CD4-positive, alpha-beta T cell treated with Interleukin-4 for 1 hour (primary cell): ENCODE measurements at regions not wholly inside any gene's neighbourhood (a gene's known extent, or its start where the extent isn't known, plus 50 kb on each side); places are given as distances from the start of the nearest gene placed in this dataset.

ENCODE experiments used
- DNase-seq, 2 donors: peaks; one replicate each; pipeline ENCODE4 v3.0.0-alpha.2; 2020 to 2022

DNA sequence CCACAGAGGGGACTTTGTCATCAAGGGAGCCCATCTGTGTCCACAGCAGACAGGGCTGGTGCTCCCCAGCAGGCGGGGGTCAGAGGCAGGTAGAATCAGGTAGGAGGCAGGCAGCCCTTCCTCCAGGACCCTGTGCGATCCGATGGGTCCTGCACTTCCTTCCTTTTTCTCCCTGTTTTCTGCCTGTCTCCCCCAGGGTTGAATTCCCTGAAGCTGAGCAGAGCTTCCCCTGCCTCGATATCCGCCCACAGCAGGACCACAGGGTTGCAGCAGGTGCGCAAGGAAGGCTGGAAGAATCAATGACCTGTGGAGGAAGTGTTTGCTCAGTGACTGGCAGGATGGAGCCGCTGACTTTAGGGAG lies 69.2 kb downstream of the MRPL36 start:
- no peak for DNase-seq

- DNase-seq: no peak
Observed at GRCh38 chr5:1729641-1730486, 69.8 kb downstream of the MRPL36 start.

GRCh38 chr5:1728846-1729245 lies 70.8 kb downstream of the MRPL36 start:
- no peak for DNase-seq

DNA sequence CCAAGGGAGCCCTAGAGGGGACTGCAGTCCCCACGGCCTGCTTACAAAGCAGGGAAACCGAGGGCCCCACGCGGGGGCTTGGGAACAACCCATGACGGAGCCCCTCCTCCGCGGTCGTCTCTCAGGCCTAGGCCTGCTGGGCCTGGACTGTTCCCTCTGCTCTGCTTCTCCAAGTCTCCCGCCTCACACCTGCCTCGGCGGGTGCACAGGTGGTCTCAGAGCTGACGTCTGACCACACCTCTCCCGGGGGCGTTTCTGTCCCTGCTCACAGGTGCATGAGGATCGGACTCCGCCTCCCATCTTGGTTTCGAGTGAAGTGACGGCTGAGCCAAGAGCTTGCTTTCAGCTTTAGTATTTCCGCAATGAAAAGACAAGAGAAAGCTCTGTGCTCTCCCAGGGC lies 72.1 kb downstream of the MRPL36 start:
- DNase-seq: no peak

DNA sequence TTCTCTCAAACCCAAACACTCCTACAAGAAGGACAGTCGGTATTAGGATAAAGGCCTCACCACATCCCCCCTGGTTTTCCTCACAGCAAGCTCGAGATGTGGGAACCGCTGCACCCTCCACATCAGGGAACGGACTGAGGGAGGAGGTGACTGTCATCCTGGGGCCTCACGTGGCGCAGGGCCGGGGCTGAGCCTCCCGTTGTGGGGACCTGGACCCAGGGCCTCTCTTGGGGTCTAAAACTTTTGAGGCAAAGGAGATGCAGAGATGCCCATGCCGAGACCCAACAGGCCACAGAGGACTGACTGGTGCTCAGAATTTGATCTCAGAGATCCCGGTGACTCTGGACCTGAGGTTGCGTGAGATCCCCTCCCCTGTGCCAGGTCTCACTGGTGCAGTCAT lies 72.7 kb downstream of the MRPL36 start:
- DNase-seq: no peak

DNA sequence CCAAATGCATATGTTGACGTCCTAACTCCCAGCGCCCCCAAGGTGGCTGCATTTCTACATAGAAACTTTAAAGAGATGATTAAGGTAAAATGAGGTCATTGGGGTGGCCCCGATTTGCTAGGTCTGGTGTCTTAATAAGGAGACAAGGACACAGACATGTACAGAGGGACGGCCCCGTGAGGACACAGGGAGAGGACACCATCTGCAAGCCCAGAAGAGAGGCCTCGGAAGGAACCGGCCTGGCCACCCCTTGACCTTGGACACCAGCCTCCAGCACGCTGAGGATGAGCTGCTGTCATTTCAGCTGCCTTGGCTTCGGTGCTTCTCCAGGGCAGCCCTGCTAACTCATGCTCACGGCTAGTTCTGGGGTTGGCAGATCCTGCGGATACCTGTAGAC lies 73.2 kb downstream of the MRPL36 start:
- no peak for DNase-seq

GRCh38 chr5:1725641-1726468 lies 73.8 kb downstream of the MRPL36 start:
- no peak for DNase-seq

DNA sequence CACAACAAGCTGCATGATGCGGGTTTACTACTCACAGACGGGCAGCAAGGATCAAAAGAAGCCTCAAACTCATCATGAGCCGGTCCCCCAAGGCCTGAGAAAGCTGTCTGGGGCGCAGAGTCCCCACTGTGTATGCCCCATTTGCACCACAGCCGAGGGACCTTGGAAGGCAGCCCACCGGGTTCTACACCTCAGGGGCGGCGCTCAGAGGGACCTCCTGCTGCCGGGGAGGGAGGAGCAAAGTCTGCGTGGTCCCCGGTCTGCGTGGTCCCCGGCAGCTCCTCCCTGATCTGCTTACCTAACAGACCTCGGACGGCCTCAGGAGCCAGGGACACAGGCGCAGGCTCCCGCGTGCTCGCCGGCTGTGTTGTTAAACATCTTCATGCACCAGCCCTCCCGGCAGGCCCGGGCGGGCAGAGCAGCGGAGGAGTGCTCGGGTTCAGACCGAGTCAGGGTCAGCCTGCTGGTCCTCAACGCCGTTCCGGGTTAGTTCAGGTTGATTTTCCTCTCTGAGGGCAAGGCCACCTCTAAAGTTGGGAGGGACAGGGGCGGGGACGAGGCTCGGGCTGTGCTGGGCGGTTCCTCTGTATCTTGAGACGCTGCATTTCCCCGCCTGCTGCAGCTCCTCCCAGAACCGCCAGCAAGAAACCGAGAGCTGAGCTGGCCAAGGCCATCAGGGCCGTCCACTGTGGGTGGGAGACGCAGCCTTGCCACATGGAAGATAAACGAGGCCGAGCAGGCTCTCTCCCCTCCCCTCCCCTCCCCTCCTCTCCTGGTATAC lies 74.6 kb downstream of the MRPL36 start:
- peak in 1 of 2 donors; percentile 13 for DNase-seq

- DNase-seq: no peak
Observed at GRCh38 chr5:1723957-1724821, 75.4 kb downstream of the MRPL36 start.

GRCh38 chr5:1723476-1723875 lies 76.2 kb downstream of the MRPL36 start:
- DNase-seq: no peak

- DNase-seq: no peak
Observed at GRCh38 chr5:1722877-1723276, 76.8 kb downstream of the MRPL36 start.

- DNase-seq: no peak
Observed at GRCh38 chr5:1720396-1721110, 79.1 kb downstream of the MRPL36 start.

GRCh38 chr5:1719860-1720259 lies 79.8 kb downstream of the MRPL36 start:
- DNase-seq: no peak

DNA sequence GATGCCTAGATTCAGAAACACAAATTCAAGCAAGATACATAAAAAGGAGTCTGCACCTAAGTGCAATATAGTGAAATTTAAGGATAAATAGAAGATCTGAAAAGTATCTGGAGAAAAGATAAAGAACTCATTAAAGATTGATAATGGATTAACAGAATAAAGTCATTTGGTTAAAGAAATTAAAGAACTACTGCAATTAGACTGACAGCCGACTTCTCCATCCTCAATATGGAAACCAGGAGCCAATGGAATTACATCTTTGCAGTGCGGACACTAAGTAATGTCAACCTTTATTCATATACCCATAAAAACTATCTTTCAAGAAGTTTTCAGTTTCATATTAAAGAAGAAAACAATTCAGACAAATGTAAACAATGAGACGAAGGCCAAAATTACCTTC lies 81.0 kb downstream of the MRPL36 start:
- DNase-seq: no peak

- DNase-seq: peak; percentile 38 to 47
Observed at GRCh38 chr5:1710091-1710490, 89.5 kb downstream of the MRPL36 start.

GRCh38 chr5:1709171-1709803 lies 90.3 kb downstream of the MRPL36 start:
- no peak for DNase-seq

- DNase-seq: no peak
Observed at GRCh38 chr5:1708592-1709141, 91.0 kb downstream of the MRPL36 start.

DNA sequence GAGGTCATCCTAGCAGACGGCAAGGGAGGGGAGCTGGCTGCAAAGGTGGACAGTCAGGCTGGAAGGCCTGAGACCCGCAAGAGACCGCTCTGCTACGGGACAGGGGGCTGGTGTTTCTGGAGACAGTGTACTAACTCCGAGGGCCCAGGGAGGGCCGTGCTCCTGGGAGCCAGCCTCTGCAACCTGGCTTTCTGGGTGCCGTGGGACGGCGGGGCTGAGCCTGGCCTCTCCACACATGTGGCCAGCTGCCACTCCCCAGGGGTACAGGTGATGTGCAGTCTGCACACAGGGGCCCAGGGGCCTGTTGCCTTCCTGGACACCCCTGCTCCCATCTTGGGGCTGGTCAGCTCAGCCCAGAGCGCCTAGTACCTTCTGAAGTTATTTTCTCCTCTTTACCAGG lies 92.2 kb downstream of the MRPL36 start:
- DNase-seq: no peak

DNA sequence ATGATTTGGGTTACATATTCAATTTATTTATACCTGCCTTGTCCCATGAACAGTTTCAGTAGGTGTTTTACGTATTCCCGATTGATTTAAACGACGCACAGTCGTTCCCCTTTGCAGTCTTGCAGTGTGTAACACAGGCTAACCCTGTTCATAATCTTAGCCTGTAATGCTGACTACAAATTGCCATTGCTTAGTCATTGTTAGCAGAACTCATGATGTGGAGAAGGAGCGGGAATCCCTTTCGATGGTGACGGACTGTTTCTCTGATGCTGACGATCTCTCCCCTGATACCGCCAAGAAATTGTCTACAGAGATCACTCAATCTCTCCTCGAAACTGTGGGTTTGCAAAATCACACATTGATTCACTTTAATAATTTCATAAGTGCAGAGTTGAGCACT lies 93.2 kb downstream of the MRPL36 start:
- DNase-seq: no peak

- no peak for DNase-seq
Observed at GRCh38 chr5:1706021-1706420, 93.6 kb downstream of the MRPL36 start.

DNA sequence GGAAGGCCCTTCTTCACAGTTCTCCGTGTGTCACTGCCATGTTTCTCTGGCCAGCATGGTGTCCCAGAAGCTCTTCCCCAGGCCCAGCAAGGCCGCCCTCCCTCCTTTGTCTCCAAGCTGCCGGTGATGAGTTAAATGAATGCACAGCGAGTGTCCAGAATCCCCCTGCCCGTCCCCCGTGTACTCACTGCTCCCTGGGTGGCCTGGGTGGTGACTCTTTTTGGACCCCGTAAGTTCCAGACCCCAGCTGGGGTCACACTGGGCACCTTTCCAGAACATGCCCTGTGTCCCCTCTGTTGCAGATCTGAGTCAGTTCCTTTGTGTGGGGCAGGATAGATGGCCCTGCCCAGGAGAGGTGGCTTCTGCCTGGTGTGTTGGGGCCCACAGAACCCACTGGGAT lies 95.0 kb downstream of the MRPL36 start:
- no peak for DNase-seq
